NCI-H82 treated with DMSO at 0.1 percent for 48 hours (cell line): ENCODE measurements at regions not wholly inside any gene's neighbourhood (a gene's known extent, or its start where the extent isn't known, plus 50 kb on each side); places are given as distances from the start of the nearest gene placed in this dataset.

ENCODE experiments used
- DNase-seq: peaks from one replicate; lab custom pipeline; 2025; ENCODE audit not compliant: unreplicated experiment; lab: John Stamatoyannopoulos, UW

- DNase-seq = no peak
These were observed 183.2 kb upstream of the LYZL1 start for GRCh38 chr10:29105516-29106215.

GRCh38 chr10:29106287-29106686 is 182.6 kb upstream of the LYZL1 start:
- DNase-seq = no peak

GRCh38 chr10:29107866-29108498 is 180.9 kb upstream of the LYZL1 start:
- no peak for DNase-seq

- DNase-seq = no peak
These were observed 178.9 kb upstream of the LYZL1 start for GRCh38 chr10:29109707-29110571.

- no peak for DNase-seq
These were observed 175.8 kb upstream of the LYZL1 start for GRCh38 chr10:29112827-29113615.

GRCh38 chr10:29113616-29113945 is 175.3 kb upstream of the LYZL1 start:
- no peak for DNase-seq

GRCh38 chr10:29114141-29114540 is 174.7 kb upstream of the LYZL1 start:
- no peak for DNase-seq

- no peak for DNase-seq
These were observed 171.1 kb upstream of the LYZL1 start for GRCh38 chr10:29117781-29118180.

- DNase-seq = no peak
These were observed 169.5 kb upstream of the LYZL1 start for GRCh38 chr10:29119374-29119773.

GRCh38 chr10:29120216-29120615 is 168.7 kb upstream of the LYZL1 start:
- no peak for DNase-seq

GRCh38 chr10:29124864-29125263 is 164.0 kb upstream of the LYZL1 start:
- DNase-seq = no peak

GRCh38 chr10:29127037-29127700 is 161.7 kb upstream of the LYZL1 start:
- no peak for DNase-seq

GRCh38 chr10:29127731-29128130 is 161.1 kb upstream of the LYZL1 start:
- no peak for DNase-seq

GRCh38 chr10:29130190-29130673 is 158.6 kb upstream of the LYZL1 start:
- DNase-seq = no peak

GRCh38 chr10:29131952-29132547 is 156.8 kb upstream of the LYZL1 start:
- no peak for DNase-seq

GRCh38 chr10:29132551-29133111 is 156.2 kb upstream of the LYZL1 start:
- no peak for DNase-seq

GRCh38 chr10:29135337-29135736 is 153.5 kb upstream of the LYZL1 start:
- no peak for DNase-seq

- DNase-seq = no peak
These were observed 152.5 kb upstream of the LYZL1 start for GRCh38 chr10:29136411-29136810.

- no peak for DNase-seq
These were observed 148.7 kb upstream of the LYZL1 start for GRCh38 chr10:29140151-29140550.

- DNase-seq = no peak
These were observed 147.9 kb upstream of the LYZL1 start for GRCh38 chr10:29140991-29141390.
